IMR-90 (cell line): ENCODE measurements at regions not wholly inside any gene's neighbourhood (a gene's known extent, or its start where the extent isn't known, plus 50 kb on each side); places are given as distances from the start of the nearest gene placed in this dataset.

Experiments used
- ATAC-seq: fragments of 200-7000 bp; cut with Tn5 transposase; 2 replicates; pipeline ENCODE4 v1.9.1; 2020; ENCODE audit warnings: low read depth, mild to moderate bottlenecking, moderate library complexity
- BruUV-seq: library from RNA; stranded (reverse); fragments of 400-500 nt; replicated peaks from 2 replicates; lab custom pipeline; 2021; lab: Mats Ljungman, UMichigan
- CTCF ChIA-PET: fragments of 300-600 bp; formaldehyde crosslinking; extraction: SDS; loops from one replicate; lab custom pipeline; 2021; ENCODE audit warnings: antibody characterized with exemption; lab: Yijun Ruan, JAX
- POLR2A ChIA-PET: fragments of 300-600 bp; sonication (Branson Sonifier 250); formaldehyde crosslinking; loops from one replicate; lab custom pipeline; 2022; ENCODE audit warnings: antibody characterized with exemption; ENCODE audit not compliant: unreplicated experiment; lab: Charles Lee
- DNase-seq: peaks from one replicate; pipeline ENCODE4 v3.0.0; 2013
- H2AFZ ChIP-seq: replicated peaks from 2 replicates; pipeline ENCODE3; 2013; ENCODE audit warnings: low read length, mild to moderate bottlenecking; ENCODE audit not compliant: poor library complexity
- H2AK5ac ChIP-seq: 2 replicates; pipeline ENCODE4 v1.6.1; 2013; ENCODE audit warnings: low read depth, low read length, inconsistent platforms
- H2AK9ac ChIP-seq: replicated peaks from 2 replicates; pipeline ENCODE3; 2013; ENCODE audit warnings: mild to moderate bottlenecking, low read depth, low read length, moderate library complexity; ENCODE audit not compliant: poor library complexity
- H2BK120ac ChIP-seq: 2 replicates; pipeline ENCODE4 v1.6.1; 2013; ENCODE audit warnings: low read depth, low read length, inconsistent platforms
- H2BK15ac ChIP-seq: 3 replicates; pipeline ENCODE4 v1.6.1; 2013; ENCODE audit warnings: low read depth, low read length, inconsistent platforms
- H2BK20ac ChIP-seq: 2 replicates; pipeline ENCODE4 v1.6.1; 2013; ENCODE audit warnings: low read depth, mild to moderate bottlenecking, inconsistent platforms, low read length, moderate library complexity
- H2BK5ac ChIP-seq: 2 replicates; pipeline ENCODE4 v1.6.1; 2013; ENCODE audit warnings: mild to moderate bottlenecking, low read depth, low read length, inconsistent platforms; ENCODE audit not compliant: poor library complexity, severe bottlenecking
- H3K14ac ChIP-seq: replicated peaks from 2 replicates; pipeline ENCODE4 v1.6.1; 2013; ENCODE audit warnings: low read depth, low read length, inconsistent platforms
- H3K18ac ChIP-seq: 2 replicates; pipeline ENCODE4 v1.6.1; 2013; ENCODE audit warnings: low read depth, low read length, control low read depth
- H3K23ac ChIP-seq: 2 replicates; pipeline ENCODE4 v1.6.1; 2013; ENCODE audit warnings: low read depth, low read length, inconsistent platforms
- H3K27ac ChIP-seq: 2 replicates; pipeline ENCODE4 v1.5.1; 2013; ENCODE audit warnings: mild to moderate bottlenecking, control low read depth, low read length; ENCODE audit not compliant: insufficient read depth
- H3K27me3 ChIP-seq: 2 replicates; pipeline ENCODE4 v1.6.1; 2013; ENCODE audit warnings: low read length; ENCODE audit not compliant: control insufficient read depth, insufficient read depth
- H3K36me3 ChIP-seq: 2 replicates; pipeline ENCODE4 v1.6.1; 2013; ENCODE audit warnings: low read length, mixed read lengths; ENCODE audit not compliant: control insufficient read depth, insufficient read depth
- H3K4ac ChIP-seq: 2 replicates; pipeline ENCODE4 v1.6.1; 2013; ENCODE audit warnings: low read depth, low read length, inconsistent platforms
- H3K4me1 ChIP-seq: 2 replicates; pipeline ENCODE4 v1.6.1; 2013; ENCODE audit warnings: low read length, mixed read lengths; ENCODE audit not compliant: control insufficient read depth, insufficient read depth
- H3K4me2 ChIP-seq: 2 replicates; pipeline ENCODE4 v1.6.1; 2013; ENCODE audit warnings: low read depth, mild to moderate bottlenecking, control low read depth, low read length, moderate library complexity
- H3K4me3 ChIP-seq: 2 replicates; pipeline ENCODE4 v1.5.1; 2013; ENCODE audit warnings: low read depth, mild to moderate bottlenecking, control low read depth, low read length, moderate library complexity; ENCODE audit not compliant: insufficient read depth
- H3K56ac ChIP-seq: 2 replicates; pipeline ENCODE4 v1.6.1; 2013; ENCODE audit warnings: low read length, inconsistent platforms; ENCODE audit not compliant: insufficient read depth; ENCODE audit errors: extremely low read depth
- H3K79me1 ChIP-seq, 2 experiments: 2 replicates each; pipeline ENCODE4 v1.6.1; 2013; ENCODE audit warnings: low read length in 2 of 2, inconsistent platforms in 1 of 2, low read depth in 1 of 2
- H3K9ac ChIP-seq: 2 replicates; pipeline ENCODE4 v1.6.1; 2013; ENCODE audit warnings: low read depth, low read length, control low read depth
- H3K9me1 ChIP-seq: 2 replicates; pipeline ENCODE4 v1.6.1; 2013; ENCODE audit warnings: low read length, inconsistent platforms; ENCODE audit not compliant: insufficient read depth
- H3K9me3 ChIP-seq: 2 replicates; pipeline ENCODE4 v1.6.1; 2013; ENCODE audit warnings: low read length; ENCODE audit not compliant: control insufficient read depth, insufficient read depth
- H4K20me1 ChIP-seq: 2 replicates; pipeline ENCODE4 v1.6.1; 2013; ENCODE audit warnings: low read length, inconsistent platforms; ENCODE audit not compliant: insufficient read depth
- H4K5ac ChIP-seq: 2 replicates; pipeline ENCODE4 v1.6.1; 2013; ENCODE audit warnings: mild to moderate bottlenecking, low read depth, low read length, control low read depth
- H4K8ac ChIP-seq, 2 experiments: 2 replicates each; pipeline ENCODE4 v1.6.1; 2013; ENCODE audit warnings: low read depth in 2 of 2, low read length in 2 of 2, control low read depth in 1 of 2, inconsistent platforms in 1 of 2
- H4K91ac ChIP-seq: 2 replicates; pipeline ENCODE4 v1.6.1; 2013; ENCODE audit warnings: low read depth, low read length, inconsistent platforms; ENCODE audit not compliant: insufficient read depth
- CEBPB ChIP-seq: IDR thresholded peaks from 2 replicates; pipeline ENCODE4 v1.6.1; 2012; ENCODE audit warnings: low read depth, low read length, improper control_type of control experiment
- CHD1 ChIP-seq: IDR thresholded peaks from 2 replicates; pipeline ENCODE4 v1.6.1; 2012; ENCODE audit warnings: low read depth, low read length, improper control_type of control experiment
- CTCF ChIP-seq: conservative IDR thresholded peaks from 2 replicates; pipeline ENCODE4 v1.5.1; 2012; ENCODE audit warnings: mild to moderate bottlenecking, low read depth, low read length, improper control_type of control experiment
- ELK1 ChIP-seq: fragments of 150-350 bp; IDR thresholded peaks from 2 replicates; pipeline ENCODE4 v1.6.1; 2016; ENCODE audit warnings: low read depth, mild to moderate bottlenecking, low read length, moderate library complexity, borderline replicate concordance
- MAFK ChIP-seq: IDR thresholded peaks from 2 replicates; pipeline ENCODE4 v1.6.1; 2012; ENCODE audit warnings: low read depth, low read length, improper control_type of control experiment
- MAZ ChIP-seq: IDR thresholded peaks from 2 replicates; pipeline ENCODE4 v1.6.1; 2012; ENCODE audit warnings: low read depth, mild to moderate bottlenecking, low read length, improper control_type of control experiment, moderate library complexity, borderline replicate concordance
- MXI1 ChIP-seq: IDR thresholded peaks from 2 replicates; pipeline ENCODE4 v1.6.1; 2012; ENCODE audit warnings: low read depth, mild to moderate bottlenecking, low read length, moderate library complexity, borderline replicate concordance
- NFE2L2 ChIP-seq: fragments of 150-350 bp; IDR thresholded peaks from 2 replicates; pipeline ENCODE4 v1.6.1; 2016; ENCODE audit warnings: low read depth, mild to moderate bottlenecking, low read length
- POLR2A ChIP-seq: IDR thresholded peaks from 2 replicates; pipeline ENCODE4 v1.6.1; 2012; ENCODE audit warnings: mild to moderate bottlenecking, low read depth, low read length
- RAD21 ChIP-seq: IDR thresholded peaks from 2 replicates; pipeline ENCODE4 v1.6.1; 2012; ENCODE audit warnings: low read length, improper control_type of control experiment
- RCOR1 ChIP-seq: IDR thresholded peaks from 2 replicates; pipeline ENCODE4 v1.6.1; 2012; ENCODE audit warnings: mild to moderate bottlenecking, low read length, improper control_type of control experiment; ENCODE audit not compliant: insufficient replicate concordance
- RFX5 ChIP-seq: IDR thresholded peaks from 2 replicates; pipeline ENCODE4 v1.8.0; 2012; ENCODE audit warnings: low read depth, mild to moderate bottlenecking, low read length, moderate library complexity
- SMC3 ChIP-seq: fragments of 150-350 bp; IDR thresholded peaks from 2 replicates; pipeline ENCODE4 v1.6.1; 2016; ENCODE audit warnings: low read depth, mild to moderate bottlenecking, antibody characterized with exemption, low read length, moderate library complexity
- USF2 ChIP-seq: fragments of 150-350 bp; IDR thresholded peaks from 2 replicates; pipeline ENCODE4 v1.6.1; 2017; ENCODE audit warnings: mild to moderate bottlenecking, antibody characterized with exemption, low read length, low read depth
- WGBS, 2 experiments: methylation state at CpG; one replicate each; pipeline versions ENCODE4 v1.1.5 to v1.1.7; 2013; ENCODE audit warnings: missing lambda C conversion rate in 2 of 2; ENCODE audit not compliant: insufficient read length in 1 of 2; ENCODE audit errors: extremely low coverage in 2 of 2; 5-methylcytosine and 5-hydroxymethylcytosine counted together
- dilution Hi-C: fragments of 300-500 bp; cut with HindIII; formaldehyde crosslinking; loops from one replicate; pipeline ENCODE4 v1.14.3; 2018; ENCODE audit warnings: low sequenced_read_pairs; ENCODE audit not compliant: unreplicated experiment
- in situ Hi-C: fragments of 300-500 bp; cut with MboI; formaldehyde crosslinking; loops from 3 replicates; pipeline ENCODE4 v1.14.3; 2019; ENCODE audit warnings: low sequenced_read_pairs, inconsistent platforms, mixed read lengths
- intact Hi-C: fragments of 100-400 bp; cut with micrococcal nuclease; formaldehyde crosslinking; loops from 2 replicates; pipeline ENCODE4 v1.10.0; 2022

- BruUV-seq = no TSS peak
- H3K9me1 ChIP-seq = no peaks in the 10 kb centered on the region
- no peak overlapping the region for H2BK15ac ChIP-seq
- no peak overlapping the region; the same call in 1 of the 2 replicates for H3K4me2 ChIP-seq
- no peak overlapping the region for H4K91ac ChIP-seq
- ChIA-PET CTCF (no interaction called here), POLR2A (no interaction called here)
- H3K9ac ChIP-seq = no peak overlapping the region
- no peak for DNase-seq
- TF ChIP-seq CEBPB (no peak), MXI1 (no peak), NFE2L2 (no peak), CTCF (no peak), MAFK (no peak), RFX5 (no peak), ELK1 (no peak), MAZ (no peak), RCOR1 (no peak), USF2 (no peak), SMC3 (no peak), POLR2A (no peak), RAD21 (no peak), CHD1 (no peak)
- no peak overlapping the region for H2BK5ac ChIP-seq
- no peaks in the 10 kb centered on the region for H3K79me1 ChIP-seq
- no peak overlapping the region for H2AK9ac ChIP-seq
- H3K56ac ChIP-seq = no peak overlapping the region
- WGBS, 2 experiments = 0% methylated on average over 7 of the region's 18 CpGs; no CpG with 5 or more reads in 1 of the 2 experiments
- no peak overlapping the region for H3K18ac ChIP-seq
- no peaks in the 10 kb centered on the region for H3K9me3 ChIP-seq
- H3K4me3 ChIP-seq = no peak overlapping the region; the same call in 1 of the 2 replicates
- H3K14ac ChIP-seq = no peak overlapping the region
- peak; percentile 33; the same call in 1 of the 2 replicates for ATAC-seq
- H4K5ac ChIP-seq = no peak overlapping the region
- no peak overlapping the region for H3K4ac ChIP-seq
- no peak overlapping the region for H2AFZ ChIP-seq
- no peaks in the 10 kb centered on the region for H3K36me3 ChIP-seq
- H3K23ac ChIP-seq = no peak overlapping the region
- intact Hi-C loops = no loop called here
- dilution Hi-C loops = no loop called here
- H2BK20ac ChIP-seq = no peak overlapping the region
- no peaks in the 10 kb centered on the region for H3K4me1 ChIP-seq
- H3K27ac ChIP-seq = no peak overlapping the region
- no peak overlapping the region for H4K8ac ChIP-seq
- in situ Hi-C loops = no loop called here
- no peak overlapping the region for H2AK5ac ChIP-seq
- peaks cover 25% of the 10 kb centered on the region for H3K27me3 ChIP-seq
- H4K20me1 ChIP-seq = no peaks in the 10 kb centered on the region
- H2BK120ac ChIP-seq = no peak overlapping the region
These were observed 330.0 kb downstream of the HNRNPD start for GRCh38 chr4:82043809-82044137.
